Breast epithelium (tissue), 3 donors: ENCODE measurements at regions not wholly inside any gene's neighbourhood (a gene's known extent, or its start where the extent isn't known, plus 50 kb on each side); places are given as distances from the start of the nearest gene placed in this dataset.

ENCODE experiments used
- CTCF ChIP-seq, 3 donors: fragments of 450-650 bp; IDR thresholded peaks; one replicate each; pipeline ENCODE4 v1.5.1; 2016 to 2017; ENCODE audit warnings: antibody characterized with exemption in 3 of 3, mild to moderate bottlenecking in 3 of 3, moderate library complexity in 3 of 3
- POLR2AphosphoS5 ChIP-seq, 3 donors: sonication (generic); formaldehyde crosslinking; IDR thresholded peaks; one replicate each; pipeline ENCODE4 v1.6.1; 2017; ENCODE audit warnings: antibody characterized with exemption in 3 of 3

DNA sequence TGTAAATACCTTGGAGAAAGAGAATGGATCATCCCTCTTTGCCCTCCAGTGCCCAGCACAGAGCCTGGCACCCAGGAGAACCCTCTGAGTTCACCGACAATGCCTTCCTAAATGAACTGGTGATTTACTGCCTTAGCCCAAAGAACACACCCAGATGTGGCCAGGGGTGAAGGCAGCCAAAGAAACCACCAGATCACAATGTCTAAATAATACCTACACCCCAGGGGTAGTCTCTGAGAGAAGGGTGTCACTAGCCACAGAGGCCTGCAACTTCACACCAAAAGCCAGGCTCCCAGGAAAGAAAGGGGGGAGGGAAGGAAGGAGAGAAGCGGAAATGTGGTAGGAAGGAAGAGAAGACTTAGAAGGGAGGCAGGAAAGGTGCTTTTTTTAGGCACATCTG, 65.7 kb downstream of the RPL27A start:
- no peak for TF ChIP-seq POLR2AphosphoS5 (IDR thresholded peaks at IDR 0.05)
- no peak for TF ChIP-seq CTCF (IDR thresholded peaks at IDR 0.05)
